Small intestine (tissue), 7 donors: ENCODE measurements at regions not wholly inside any gene's neighbourhood (a gene's known extent, or its start where the extent isn't known, plus 50 kb on each side); places are given as distances from the start of the nearest gene placed in this dataset.

ENCODE experiments used
- DNase-seq, 2 donors: peaks; one replicate each; pipeline versions ENCODE4 v3.0.0 to v3.0.0-alpha.2; 2013
- FAIRE-seq: peaks from 2 replicates; lab custom pipeline; 2012; peaks lifted over from hg19 to GRCh38; lab: Jason Lieb, UNC
- H3K27ac ChIP-seq, 3 donors: one replicate each; pipeline ENCODE4 v1.5.1; 2013; ENCODE audit warnings: low read length in 2 of 3, mild to moderate bottlenecking in 2 of 3, control low read depth in 1 of 3, inconsistent platforms in 1 of 3, low read depth in 1 of 3, moderate library complexity in 1 of 3
- H3K27me3 ChIP-seq, 3 donors: one replicate each; pipeline ENCODE4 v1.6.1; 2013; ENCODE audit warnings: low read length in 3 of 3, inconsistent platforms in 1 of 3; ENCODE audit not compliant: control insufficient read depth in 3 of 3, insufficient read depth in 3 of 3
- H3K36me3 ChIP-seq, 3 donors: one replicate each; pipeline ENCODE4 v1.6.1; 2013; ENCODE audit warnings: low read length in 3 of 3, inconsistent platforms in 1 of 3, low read depth in 1 of 3, mild to moderate bottlenecking in 1 of 3, moderate library complexity in 1 of 3; ENCODE audit not compliant: control insufficient read depth in 3 of 3, insufficient read depth in 2 of 3
- H3K4me1 ChIP-seq, 3 donors: one replicate each; pipeline ENCODE4 v1.6.1; 2013; ENCODE audit warnings: low read length in 2 of 3, inconsistent platforms in 1 of 3, low read depth in 1 of 3, mild to moderate bottlenecking in 1 of 3, moderate library complexity in 1 of 3; ENCODE audit not compliant: control insufficient read depth in 3 of 3, insufficient read depth in 2 of 3
- H3K4me3 ChIP-seq, 3 donors: one replicate each; pipeline ENCODE4 v1.5.1; 2013; ENCODE audit warnings: low read length in 3 of 3, control low read depth in 1 of 3, inconsistent platforms in 1 of 3, low read depth in 1 of 3, mild to moderate bottlenecking in 1 of 3, moderate library complexity in 1 of 3
- H3K9me3 ChIP-seq, 2 donors: one replicate each; pipeline ENCODE4 v1.6.1; 2013; ENCODE audit warnings: low read depth in 1 of 2, low read length in 1 of 2; ENCODE audit not compliant: control insufficient read depth in 2 of 2, insufficient read depth in 1 of 2
- WGBS, 3 donors: extraction: QIAGEN DNeasy Blood & Tissue Kit; methylation state at CpG; one replicate each; pipeline ENCODE4 v1.1.7; 2013; 5-methylcytosine and 5-hydroxymethylcytosine counted together
- donor health status: healthy with polysubstance abuse.
- donor health status: control.
- donor health status: control.
- donor health status: Bipolar disorder and iron deficiency.
- donor health status: healthy.

GRCh38 chr3:159660326-159660725, 328.3 kb upstream of the IL12A start:
- Histone ChIP-seq H3K4me3 (no peak overlapping the region), H3K36me3 (no peaks in the 10 kb centered on the region), H3K4me1 (no peaks in the 10 kb centered on the region), H3K9me3 (peaks cover 0 to 8% of the 10 kb centered on the region in 2 donors), H3K27me3 (no peaks in the 10 kb centered on the region), H3K27ac (no peak overlapping the region)
- DNase-seq = no peak
- no peak for FAIRE-seq
- 88 to 91% (median 89%) methylated on average over 3 of the region's 3 CpGs for WGBS, 3 donors

GRCh38 chr3:159660901-159661300, 327.7 kb upstream of the IL12A start:
- no peaks in the 10 kb centered on the region for H3K4me1 ChIP-seq
- DNase-seq = no peak
- H3K27me3 ChIP-seq = no peaks in the 10 kb centered on the region
- peaks cover 0 to 8% of the 10 kb centered on the region in 2 donors for H3K9me3 ChIP-seq
- no peak overlapping the region for H3K4me3 ChIP-seq
- no peaks in the 10 kb centered on the region for H3K36me3 ChIP-seq
- no peak overlapping the region for H3K27ac ChIP-seq
- no peak for FAIRE-seq
- 74 to 77% (median 74%) methylated on average over 1 of the region's 1 CpG for WGBS, 3 donors

- H3K4me1 ChIP-seq = no peaks in the 10 kb centered on the region
- FAIRE-seq (no peak), DNase-seq (no peak)
- H3K9me3 ChIP-seq = peaks cover 0 to 8% of the 10 kb centered on the region in 2 donors
- no peaks in the 10 kb centered on the region for H3K27me3 ChIP-seq
- H3K36me3 ChIP-seq = no peaks in the 10 kb centered on the region
- H3K4me3 ChIP-seq = no peak overlapping the region
- H3K27ac ChIP-seq = no peak overlapping the region
Observed at GRCh38 chr3:159662549-159662948, 326.1 kb upstream of the IL12A start.

- WGBS, 3 donors = 60 to 71% (median 71%) methylated on average over 2 of the region's 2 CpGs
- peaks cover 0 to 8% of the 10 kb centered on the region in 2 donors for H3K9me3 ChIP-seq
- H3K4me1 ChIP-seq = peaks cover 0 to 6% (median 0%) of the 10 kb centered on the region in 3 donors
- DNase-seq (no peak), FAIRE-seq (no peak)
- no peaks in the 10 kb centered on the region for H3K36me3 ChIP-seq
- no peak overlapping the region for H3K4me3 ChIP-seq
- no peak overlapping the region for H3K27ac ChIP-seq
- H3K27me3 ChIP-seq = no peaks in the 10 kb centered on the region
Observed at GRCh38 chr3:159664006-159664405, 324.6 kb upstream of the IL12A start.

GRCh38 chr3:159664653-159665052, 324.0 kb upstream of the IL12A start:
- Histone ChIP-seq H3K9me3 (peaks cover 0 to 8% of the 10 kb centered on the region in 2 donors), H3K4me1 (peaks cover 0 to 9% (median 0%) of the 10 kb centered on the region in 3 donors), H3K27me3 (no peaks in the 10 kb centered on the region), H3K36me3 (no peaks in the 10 kb centered on the region), H3K4me3 (no peak overlapping the region), H3K27ac (no peak overlapping the region)
- FAIRE-seq (no peak), DNase-seq (no peak)
- 65 to 92% (median 82%) methylated on average over 1 of the region's 1 CpG for WGBS, 3 donors

GRCh38 chr3:159667261-159667660, 321.4 kb upstream of the IL12A start:
- no peaks in the 10 kb centered on the region for H3K36me3 ChIP-seq
- H3K4me1 ChIP-seq = peaks cover 0 to 12% (median 0%) of the 10 kb centered on the region in 3 donors
- WGBS, 3 donors = 73 to 83% (median 73%) methylated on average over 4 of the region's 4 CpGs
- no peak overlapping the region for H3K27ac ChIP-seq
- peaks cover 0 to under 1% of the 10 kb centered on the region in 2 donors for H3K9me3 ChIP-seq
- DNase-seq = no peak
- FAIRE-seq = no peak
- no peak overlapping the region for H3K4me3 ChIP-seq
- no peaks in the 10 kb centered on the region for H3K27me3 ChIP-seq

GRCh38 chr3:159668461-159668860, 320.2 kb upstream of the IL12A start:
- FAIRE-seq (no peak), DNase-seq (no peak)
- Histone ChIP-seq H3K27me3 (no peaks in the 10 kb centered on the region), H3K4me3 (no peak overlapping the region), H3K27ac (no peak overlapping the region), H3K9me3 (no peaks in the 10 kb centered on the region), H3K36me3 (no peaks in the 10 kb centered on the region), H3K4me1 (peaks cover 0 to 15% (median 0%) of the 10 kb centered on the region in 3 donors)
- WGBS, 3 donors = 83 to 94% (median 87%) methylated on average over 3 of the region's 3 CpGs

- H3K4me3 ChIP-seq = no peak overlapping the region
- no peak overlapping the region for H3K27ac ChIP-seq
- no peaks in the 10 kb centered on the region for H3K27me3 ChIP-seq
- H3K9me3 ChIP-seq = no peaks in the 10 kb centered on the region
- no peaks in the 10 kb centered on the region for H3K36me3 ChIP-seq
- peaks cover 0 to 15% (median 0%) of the 10 kb centered on the region in 3 donors for H3K4me1 ChIP-seq
- 26 to 34% (median 33%) methylated on average over 8 of the region's 8 CpGs for WGBS, 3 donors
- peak in 1 of 2 donors; percentile 70 for DNase-seq
- no peak for FAIRE-seq
Observed at GRCh38 chr3:159668990-159669476, 319.6 kb upstream of the IL12A start.

GRCh38 chr3:159669766-159670165, 318.9 kb upstream of the IL12A start:
- H3K9me3 ChIP-seq = no peaks in the 10 kb centered on the region
- H3K4me3 ChIP-seq = no peak overlapping the region
- WGBS, 3 donors = 62 to 69% (median 67%) methylated on average over 6 of the region's 6 CpGs
- no peaks in the 10 kb centered on the region for H3K36me3 ChIP-seq
- no peak overlapping the region for H3K27ac ChIP-seq
- peaks cover 0 to 15% (median 0%) of the 10 kb centered on the region in 3 donors for H3K4me1 ChIP-seq
- H3K27me3 ChIP-seq = no peaks in the 10 kb centered on the region
- DNase-seq (peak in 1 of 2 donors; percentile 14), FAIRE-seq (no peak)
